Coronary artery (tissue), 2 donors: ENCODE measurements at regions not wholly inside any gene's neighbourhood (a gene's known extent, or its start where the extent isn't known, plus 50 kb on each side); places are given as distances from the start of the nearest gene placed in this dataset.

Experiments
- DNase-seq: peaks from one replicate; pipeline ENCODE4 v3.0.0-alpha.2; 2017; ENCODE audit warnings: low spot score
- H3K27ac ChIP-seq, 2 donors: fragments of 200-600 bp; sonication (generic); one replicate each; pipeline ENCODE4 v1.5.1; 2016 to 2019
- H3K4me3 ChIP-seq: fragments of 200-600 bp; sonication (generic); 2 replicates; pipeline ENCODE4 v1.5.1; 2016; ENCODE audit warnings: mild to moderate bottlenecking, moderate library complexity
- CTCF ChIP-seq: fragments of 200-600 bp; sonication (generic); IDR thresholded peaks from one replicate; pipeline ENCODE4 v1.5.1; 2019; ENCODE audit warnings: antibody characterized with exemption

GRCh38 chr4:3700736-3701135 lies 65.4 kb upstream of the ADRA2C start:
- no peak for DNase-seq
- H3K4me3 ChIP-seq, result no peak overlapping the region
- no peak overlapping the region for H3K27ac ChIP-seq
- TF ChIP-seq CTCF, result no peak

DNA sequence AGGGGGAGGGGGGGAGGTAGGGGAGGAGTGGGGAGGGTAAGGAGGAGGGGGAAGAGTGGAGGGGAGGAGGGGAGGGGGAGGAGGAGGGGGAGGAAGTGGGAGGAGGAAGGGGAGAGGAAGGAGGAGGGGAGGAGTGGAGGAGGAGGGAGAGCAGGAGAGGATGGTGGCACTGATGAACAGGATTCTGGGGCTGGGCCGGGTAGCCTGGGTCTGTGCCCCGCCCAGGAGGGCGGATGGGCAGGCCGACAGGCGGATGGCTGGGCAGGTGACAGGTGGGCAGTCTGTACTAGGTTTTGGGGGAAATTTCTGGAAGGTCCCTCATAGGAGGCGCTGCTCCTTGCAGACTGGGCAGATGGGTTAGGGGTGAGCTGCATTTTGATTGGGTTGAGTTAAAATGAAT lies 66.0 kb upstream of the ADRA2C start:
- no peak for TF ChIP-seq CTCF
- Histone ChIP-seq H3K27ac (no peak overlapping the region), H3K4me3 (no peak overlapping the region)
- no peak for DNase-seq

DNA sequence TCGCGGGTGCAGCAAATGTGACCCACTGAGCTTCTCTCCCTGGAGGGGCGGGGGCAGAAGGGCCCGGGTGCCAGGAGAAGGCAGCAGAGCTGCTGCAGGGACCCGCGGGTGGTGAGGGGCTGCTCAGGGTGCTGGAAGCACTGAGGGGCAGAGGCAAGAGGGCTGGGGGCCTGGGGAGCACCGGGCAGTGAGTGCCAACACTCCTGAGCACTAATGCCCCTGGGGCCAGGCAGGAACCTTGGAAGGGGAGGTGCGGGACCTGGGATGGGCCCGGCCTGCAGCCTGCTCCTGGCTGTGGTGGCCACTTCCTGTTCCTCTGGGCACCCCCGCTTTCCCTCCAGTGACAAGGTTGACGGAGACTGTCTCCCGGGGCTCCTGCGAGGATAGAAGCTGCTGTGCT lies 66.5 kb upstream of the ADRA2C start:
- Histone ChIP-seq H3K27ac (no peak overlapping the region), H3K4me3 (no peak overlapping the region)
- no peak for DNase-seq
- TF ChIP-seq CTCF, result no peak

GRCh38 chr4:3699261-3699660 lies 66.9 kb upstream of the ADRA2C start:
- Histone ChIP-seq H3K27ac (no peak overlapping the region), H3K4me3 (no peak overlapping the region)
- no peak for TF ChIP-seq CTCF
- DNase-seq, result no peak

GRCh38 chr4:3697033-3697432 lies 69.2 kb upstream of the ADRA2C start:
- no peak for DNase-seq
- no peak for TF ChIP-seq CTCF
- no peak overlapping the region for H3K27ac ChIP-seq

DNA sequence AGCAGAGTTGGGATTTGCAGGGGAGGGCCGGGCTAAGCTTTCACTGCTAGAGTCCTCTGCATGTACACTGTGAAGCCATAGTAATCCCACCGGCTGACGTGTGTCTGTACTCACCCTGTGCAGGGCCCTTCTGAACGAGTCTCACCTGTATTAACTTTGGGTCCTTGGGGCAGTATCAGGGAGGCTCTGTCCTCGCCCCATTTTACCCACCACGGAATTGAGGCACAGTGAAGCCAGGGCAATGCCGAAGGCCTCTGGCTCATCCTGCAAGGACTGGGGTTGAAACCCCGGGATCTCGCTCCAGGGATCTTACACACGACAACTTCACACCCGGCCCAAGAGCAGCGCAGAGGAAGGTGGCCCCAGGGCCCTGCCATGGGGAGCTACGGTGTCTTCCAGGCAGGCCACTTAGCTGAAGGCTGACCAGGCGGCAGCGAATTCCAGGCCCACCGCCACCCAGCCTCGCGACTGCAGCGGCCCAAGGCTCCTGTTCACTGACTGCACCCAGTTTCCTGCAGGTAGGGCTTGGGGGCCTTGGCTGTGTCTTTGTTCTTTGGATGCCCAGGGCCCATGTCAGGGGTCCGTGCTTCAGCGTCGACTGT lies 75.5 kb upstream of the ADRA2C start:
- no peak for DNase-seq
- Histone ChIP-seq H3K27ac (no peak overlapping the region), H3K4me3 (no peak overlapping the region)
- TF ChIP-seq CTCF, result no peak

More at GRCh38 chr4:3697033-3697432, 69.2 kb upstream of the ADRA2C start:
- H3K4me3 ChIP-seq, result no peak overlapping the region
